Middle frontal gyrus (tissue), 1 donor: ENCODE measurements at regions not wholly inside any gene's neighbourhood (a gene's known extent, or its start where the extent isn't known, plus 50 kb on each side); places are given as distances from the start of the nearest gene placed in this dataset.

Source experiments
- DNase-seq: peaks from one replicate; pipeline ENCODE4 v3.0.0-alpha.2; 2015; ENCODE audit warnings: low spot score; ENCODE audit errors: extremely low spot score

DNA sequence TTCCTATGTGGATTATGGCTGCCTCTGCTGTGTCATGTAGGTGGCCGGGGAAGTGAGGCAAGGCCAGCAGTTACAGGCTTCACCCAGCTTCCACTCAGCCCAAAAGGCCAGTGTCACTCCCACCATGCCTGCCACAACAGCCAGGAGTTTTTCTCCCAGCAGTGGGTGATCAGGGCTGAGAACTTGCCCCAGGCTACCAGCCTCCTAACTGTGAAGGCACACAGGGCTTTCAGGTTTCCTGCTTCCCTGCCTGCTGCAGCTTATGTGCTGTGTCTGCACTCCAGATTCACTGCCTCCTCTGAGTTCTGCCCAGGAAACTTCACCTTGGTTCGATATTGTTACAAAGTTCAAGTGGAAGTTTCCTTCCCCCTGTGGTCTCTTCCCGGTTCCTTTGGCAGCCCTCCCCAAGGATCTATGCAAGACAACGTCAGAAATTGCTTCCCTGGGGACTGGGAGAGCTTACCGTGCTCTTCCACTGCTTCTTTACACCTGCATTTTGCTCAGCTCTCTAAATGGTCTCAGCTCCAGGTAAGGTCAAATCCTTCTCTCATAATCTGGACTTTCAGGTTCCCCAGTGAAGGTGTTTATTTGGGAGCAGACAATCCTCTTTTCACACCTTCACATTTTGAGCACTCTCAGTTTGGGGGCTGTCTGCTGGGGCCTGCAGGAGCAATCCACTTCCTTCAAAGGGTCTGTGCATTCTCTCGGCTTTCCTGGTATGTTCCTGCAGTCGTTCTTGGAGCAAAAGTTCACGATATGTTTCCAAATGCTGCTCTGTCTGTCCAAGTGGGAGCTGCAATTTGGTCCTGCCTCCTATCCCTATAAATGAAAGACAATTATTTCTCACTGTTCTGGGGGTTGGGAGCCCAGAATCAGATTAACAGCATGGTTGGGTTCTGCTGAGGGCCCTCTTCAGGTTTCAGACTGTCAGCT lies 1730.1 kb upstream of the PRR20A start:
- no peak for DNase-seq

DNA sequence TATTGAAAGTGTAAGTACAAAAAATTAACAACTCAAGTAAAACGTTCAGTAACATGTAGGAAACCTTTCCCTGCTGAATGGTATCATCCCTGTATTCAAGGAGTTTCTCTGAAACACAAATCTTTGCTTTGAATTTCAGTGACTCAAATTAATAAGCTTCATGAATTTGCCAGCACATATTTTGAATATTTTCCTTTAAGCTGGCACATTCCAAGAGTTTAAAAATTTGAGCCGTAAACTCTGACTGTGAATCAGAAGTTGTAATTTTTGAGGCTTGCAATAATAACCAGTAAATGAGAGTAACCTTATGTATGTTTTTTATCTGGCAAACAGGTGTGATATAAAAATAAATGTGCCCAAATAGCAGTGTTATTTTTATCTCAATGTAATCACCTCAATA lies 1722.6 kb upstream of the PRR20A start:
- no peak for DNase-seq

- no peak for DNase-seq
Measured at GRCh38 chr13:55432814-55433213, 1707.9 kb upstream of the PRR20A start.

GRCh38 chr13:55437162-55437561 lies 1703.6 kb upstream of the PRR20A start:
- DNase-seq, result no peak

DNA sequence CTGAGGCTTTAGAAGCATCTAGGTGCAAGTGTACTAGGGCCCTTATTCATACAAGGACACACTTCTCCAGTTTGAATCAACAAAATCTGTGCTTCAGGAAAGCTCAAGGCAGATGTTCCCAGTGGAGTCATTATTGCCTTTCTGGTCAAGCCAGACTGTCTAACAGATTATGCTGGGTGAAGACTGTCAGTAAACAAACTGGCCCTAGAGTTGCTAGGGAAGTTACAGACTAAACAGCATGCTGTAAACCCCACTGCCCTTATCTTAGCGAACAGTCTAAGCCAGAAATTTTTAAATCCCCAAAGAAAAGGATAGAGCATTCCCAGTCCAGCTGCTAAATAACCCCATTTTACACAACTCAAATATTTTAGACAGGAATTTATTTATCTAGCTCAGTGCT lies 1701.3 kb upstream of the PRR20A start:
- DNase-seq, result no peak

GRCh38 chr13:55440465-55441085 lies 1700.1 kb upstream of the PRR20A start:
- DNase-seq, result no peak

DNA sequence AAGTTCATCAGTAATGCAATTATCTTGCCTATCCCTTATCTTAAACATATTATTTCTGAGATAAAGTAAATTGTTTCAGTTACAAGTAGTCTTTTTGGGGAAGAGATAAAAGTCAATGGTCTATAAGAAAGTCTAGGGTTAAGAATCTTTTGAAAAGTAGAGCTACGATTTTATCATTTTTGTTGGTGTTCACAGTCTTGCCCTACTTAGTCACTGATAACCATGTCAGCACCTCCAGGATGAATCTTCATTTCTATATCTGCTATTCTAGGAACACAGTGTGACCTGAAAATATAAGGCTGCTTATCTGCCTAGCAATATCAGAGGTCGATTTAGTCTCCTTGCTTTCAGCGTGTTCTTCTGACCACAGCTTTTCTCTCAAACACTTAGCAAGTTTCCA lies 1676.5 kb upstream of the PRR20A start:
- no peak for DNase-seq

GRCh38 chr13:55467476-55467875 lies 1673.2 kb upstream of the PRR20A start:
- no peak for DNase-seq

DNA sequence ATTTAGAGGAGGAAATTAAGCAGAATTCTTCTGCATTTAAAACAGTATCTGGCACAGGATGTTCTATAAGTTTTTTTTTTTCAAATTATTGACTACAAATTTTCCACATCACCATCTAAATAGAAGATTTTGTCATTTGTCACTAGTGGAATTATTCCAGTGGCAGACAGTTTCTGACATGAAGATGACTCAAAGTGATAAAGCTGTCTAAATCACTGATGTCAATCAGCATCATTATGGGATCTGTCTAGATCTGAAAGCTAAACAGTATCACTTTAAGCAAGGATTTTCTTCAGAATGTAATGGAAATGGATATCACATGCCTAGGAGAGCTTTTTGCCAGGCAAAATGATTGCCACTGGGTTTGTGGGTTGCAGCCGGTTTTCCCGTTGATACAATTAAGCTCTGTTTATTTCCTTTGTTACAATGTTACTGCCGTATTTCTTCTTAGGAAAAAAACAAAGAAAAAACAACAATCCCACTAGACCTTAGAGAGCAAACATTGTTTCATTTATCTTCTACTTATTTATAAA lies 1657.0 kb upstream of the PRR20A start:
- DNase-seq, result no peak

- DNase-seq, result no peak
Measured at GRCh38 chr13:55493297-55493696, 1647.4 kb upstream of the PRR20A start.

DNA sequence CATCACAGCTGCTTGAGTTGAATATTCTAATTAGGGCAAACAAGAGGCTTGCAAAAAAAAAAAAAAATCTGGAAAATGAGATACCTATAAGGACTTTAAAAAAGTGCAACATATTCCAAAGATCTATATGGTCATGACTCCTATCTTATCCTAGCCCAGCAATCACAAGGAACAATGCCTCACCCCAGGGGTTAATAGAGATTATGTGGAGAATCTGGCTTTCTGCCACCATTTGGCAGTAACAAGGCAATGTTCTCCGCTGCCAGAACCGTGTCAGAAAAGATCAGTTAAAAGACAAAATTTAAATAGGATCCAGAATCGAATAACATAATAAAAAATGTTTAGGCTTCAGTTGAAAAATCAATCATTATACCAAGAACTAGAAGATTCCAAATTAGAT lies 1643.2 kb upstream of the PRR20A start:
- no peak for DNase-seq

DNA sequence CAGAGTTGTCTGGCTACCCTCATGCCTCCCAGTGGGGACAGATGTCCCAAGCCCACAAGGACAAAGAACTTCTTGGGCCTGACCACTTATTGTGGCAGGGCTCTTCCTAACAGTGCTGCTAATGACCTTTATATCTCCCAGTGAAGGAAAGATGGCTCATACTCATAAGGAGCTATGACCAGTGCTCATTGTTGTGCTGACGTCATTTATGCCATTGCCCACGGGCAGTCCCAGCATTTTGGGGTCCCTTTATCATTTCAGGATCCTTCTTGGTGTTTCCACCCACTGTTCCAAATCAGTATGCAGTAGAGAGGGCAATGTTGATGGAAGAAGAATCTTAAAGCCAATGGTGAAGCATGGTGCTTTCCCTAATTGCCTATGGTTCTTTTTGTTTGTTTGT lies 1640.0 kb upstream of the PRR20A start:
- no peak for DNase-seq

- no peak for DNase-seq
Measured at GRCh38 chr13:55516610-55517009, 1624.1 kb upstream of the PRR20A start.

- DNase-seq, result no peak
Measured at GRCh38 chr13:55517312-55517711, 1623.4 kb upstream of the PRR20A start.

DNA sequence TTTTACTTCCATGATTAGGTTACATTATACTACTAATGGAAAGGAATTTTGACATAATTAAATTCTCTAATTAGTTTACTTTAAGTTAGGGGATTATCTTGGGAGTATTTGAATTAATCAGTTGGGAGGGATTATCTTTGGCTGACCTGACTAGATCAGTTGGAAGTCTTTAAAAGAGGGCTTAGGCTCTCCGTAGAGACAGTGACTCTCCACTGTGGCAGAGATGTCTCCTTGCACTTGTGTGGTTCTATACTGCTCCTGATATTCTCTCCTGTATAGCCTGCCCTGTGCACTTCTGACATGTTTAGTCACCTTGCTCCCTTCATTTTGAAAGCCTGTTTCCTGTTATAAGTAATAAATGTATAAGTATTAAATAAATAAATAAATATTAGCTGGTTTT lies 1612.3 kb upstream of the PRR20A start:
- DNase-seq, result no peak

DNA sequence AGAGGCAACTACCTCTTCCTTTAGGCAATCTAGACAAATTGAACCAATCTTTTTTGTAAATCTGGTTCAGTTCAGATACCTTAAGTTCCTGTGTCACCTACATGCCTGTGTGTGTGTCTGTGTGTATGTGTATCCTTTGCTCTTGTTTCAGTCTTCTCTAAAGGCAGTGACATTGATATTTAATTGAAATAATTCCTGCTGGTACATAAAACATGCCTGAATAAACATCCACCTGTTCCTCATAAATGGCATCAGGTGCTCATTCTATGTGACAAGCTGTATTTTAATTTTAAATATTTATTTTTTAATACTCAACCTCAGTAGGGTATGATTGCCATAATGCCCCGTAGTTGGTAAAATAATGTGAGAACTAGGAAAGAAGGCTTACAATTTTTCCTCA lies 1606.4 kb upstream of the PRR20A start:
- no peak for DNase-seq

GRCh38 chr13:55538424-55538823 lies 1602.3 kb upstream of the PRR20A start:
- DNase-seq, result no peak

DNA sequence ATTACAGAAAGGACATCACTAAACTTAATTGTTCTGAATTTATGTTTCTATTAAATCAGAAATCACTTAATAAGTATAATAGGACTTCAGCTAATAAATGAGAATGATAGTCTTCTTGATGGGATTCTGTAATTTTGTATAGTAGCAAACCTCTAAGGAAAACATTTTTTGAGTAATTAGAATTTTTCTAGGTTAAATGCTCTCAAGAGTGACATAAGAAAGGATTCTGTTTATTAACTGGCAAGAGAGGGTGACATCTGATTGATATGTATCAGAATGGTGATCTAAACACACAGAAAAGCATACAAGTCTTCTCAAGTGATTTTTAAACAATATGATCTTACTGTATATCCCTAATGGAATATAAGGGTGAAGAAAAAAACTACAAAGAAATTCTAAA lies 1597.7 kb upstream of the PRR20A start:
- DNase-seq, result no peak

DNA sequence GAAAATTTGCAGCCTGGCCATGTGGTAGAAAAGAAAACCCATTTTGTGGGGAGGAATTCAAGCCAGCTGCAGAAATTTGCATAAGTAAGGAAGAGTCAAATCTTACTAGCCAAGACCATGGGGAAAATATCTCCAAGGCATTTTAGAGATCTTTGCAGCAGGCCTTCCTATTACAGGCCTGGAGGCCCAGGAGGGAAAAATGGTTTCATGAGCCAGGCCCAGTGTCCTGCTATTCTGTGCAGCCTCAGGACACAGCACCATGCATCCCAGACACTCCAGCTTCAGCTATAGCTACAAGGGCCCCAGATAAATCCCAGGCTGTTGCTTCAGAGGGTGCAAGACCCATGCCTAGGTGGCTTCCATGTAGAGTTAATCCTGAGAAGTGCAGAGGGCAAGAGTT lies 1590.1 kb upstream of the PRR20A start:
- no peak for DNase-seq

DNA sequence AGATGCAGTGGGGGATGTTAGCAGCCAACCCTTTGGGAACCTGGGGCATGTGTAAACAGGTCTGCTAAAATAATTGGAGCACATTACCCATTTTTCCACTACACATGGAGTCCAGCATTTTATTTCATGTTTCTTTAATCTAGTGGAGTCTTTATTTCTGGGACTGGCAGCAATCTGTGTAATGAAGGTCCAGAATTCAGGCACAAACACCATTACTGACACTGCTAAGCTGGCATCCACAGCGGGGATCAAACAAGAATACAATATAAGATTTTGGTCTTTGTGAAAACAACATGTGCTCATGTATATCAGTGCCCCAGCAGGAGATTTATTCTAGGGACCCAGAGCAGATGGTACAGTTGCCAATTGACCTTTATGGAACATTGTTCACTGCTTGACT lies 1587.0 kb upstream of the PRR20A start:
- no peak for DNase-seq

- no peak for DNase-seq
Measured at GRCh38 chr13:55554741-55555140, 1586.0 kb upstream of the PRR20A start.

- DNase-seq, result no peak
Measured at GRCh38 chr13:55560331-55560730, 1580.4 kb upstream of the PRR20A start.

DNA sequence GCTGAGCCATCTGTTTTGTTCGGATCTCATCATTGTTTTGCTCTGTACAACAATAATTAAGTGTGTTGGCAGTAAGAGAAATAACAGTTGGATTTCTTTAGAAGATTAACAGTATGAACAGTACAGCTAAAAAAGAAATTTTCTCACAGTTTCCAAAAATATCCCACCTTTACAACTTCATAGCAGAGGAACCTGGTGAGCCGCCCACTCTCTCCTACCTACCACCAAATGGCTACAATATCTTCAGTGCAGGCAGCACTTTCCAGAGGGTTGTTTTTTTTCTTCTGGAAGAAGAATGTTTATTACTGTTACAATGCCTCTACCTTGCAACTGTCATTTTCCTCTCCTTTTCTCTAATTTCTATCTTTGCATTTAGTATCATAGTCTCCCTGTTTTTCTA lies 1577.5 kb upstream of the PRR20A start:
- DNase-seq, result no peak
